ENCODE measurements at regions not wholly inside any gene's neighbourhood (a gene's known extent, or its start where the extent isn't known, plus 50 kb on each side); places are given as distances from the start of the nearest gene placed in this dataset.

DNA sequence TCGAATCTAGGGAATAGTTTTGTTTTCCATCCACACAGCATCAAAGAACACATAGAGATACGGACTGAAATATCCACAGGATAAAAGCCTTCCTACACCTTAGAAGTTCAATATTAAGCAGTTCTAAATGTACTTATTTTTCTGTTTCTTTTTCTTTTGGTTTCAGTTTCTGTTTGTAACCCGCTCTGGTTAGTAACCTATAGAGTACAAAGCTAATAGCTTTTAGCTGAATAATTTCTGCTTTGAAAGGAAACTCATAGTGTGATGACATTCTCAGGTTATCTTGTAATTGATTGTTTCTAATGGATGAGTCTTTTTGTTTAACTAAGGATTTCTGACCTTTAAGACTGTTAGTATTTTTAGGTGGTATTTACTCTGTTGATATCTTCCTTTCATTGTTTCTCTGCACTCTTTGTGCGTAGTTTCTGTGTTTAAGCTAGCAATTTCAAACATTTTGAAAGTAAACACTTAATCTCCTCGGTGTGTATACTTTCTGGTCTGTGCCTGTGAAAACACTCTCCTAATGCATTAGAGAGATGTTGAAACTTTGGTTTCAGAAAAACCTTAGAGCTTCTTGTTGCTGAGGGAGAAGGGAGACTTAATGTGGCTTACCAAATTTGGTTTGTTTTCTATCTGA is 385.5 kb downstream of the HDGFL1 start:
- H3K9me3 ChIP-seq, result no peaks in the 10 kb centered on the region
- H3K4me1 ChIP-seq, result peaks cover 11% of the 10 kb centered on the region
- WGBS, result 52% methylated on average over 5 of the region's 5 CpGs
- no peaks in the 10 kb centered on the region for H3K36me3 ChIP-seq
- DNase-seq (ENCODE audit: low spot score in 2 of 2), result no peak
- TF ChIP-seq POLR2AphosphoS5 (IDR thresholded peaks at IDR 0.05) (no peak), POLR2A (IDR thresholded peaks at IDR 0.05) (no peak), EP300 (IDR thresholded peaks at IDR 0.05) (no peak), CTCF (IDR thresholded peaks at IDR 0.05) (no peak)
- no peaks in the 10 kb centered on the region for H3K27me3 ChIP-seq
- no peak overlapping the region for H3K4me3 ChIP-seq
- no peak overlapping the region for H3K27ac ChIP-seq

- TF ChIP-seq CTCF (IDR thresholded peaks at IDR 0.05) (no peak), POLR2A (IDR thresholded peaks at IDR 0.05) (no peak), POLR2AphosphoS5 (IDR thresholded peaks at IDR 0.05) (no peak), EP300 (IDR thresholded peaks at IDR 0.05) (no peak)
- H3K27ac ChIP-seq, result no peak overlapping the region
- DNase-seq (ENCODE audit: low spot score in 2 of 2), result no peak
Observed at GRCh38 chr6:22956029-22956681, 386.8 kb downstream of the HDGFL1 start.

DNA sequence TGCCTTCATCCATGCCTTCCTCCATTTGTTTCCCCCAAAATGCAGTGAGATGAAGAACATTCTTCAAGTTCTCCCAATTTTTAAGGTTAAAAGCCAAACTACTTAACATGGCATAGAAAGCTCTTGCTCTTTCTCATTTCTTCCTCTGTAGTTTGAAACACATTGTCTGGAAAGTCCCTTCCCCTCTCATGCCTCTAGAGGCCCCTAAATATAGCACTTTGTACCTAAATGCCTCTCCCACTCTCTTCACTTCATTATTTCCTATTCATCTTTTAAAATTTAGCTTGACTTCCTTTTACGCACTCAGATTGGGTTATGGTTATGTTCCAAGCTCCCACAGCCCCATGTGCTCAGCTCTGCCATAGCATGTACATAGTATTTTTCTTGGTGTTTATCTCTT is 389.3 kb downstream of the HDGFL1 start:
- no peak for TF ChIP-seq POLR2AphosphoS5 (IDR thresholded peaks at IDR 0.05)
- 92% methylated on average over 1 of the region's 1 CpG for WGBS
- DNase-seq (ENCODE audit: low spot score in 2 of 2), result no peak
- no peaks in the 10 kb centered on the region for H3K36me3 ChIP-seq
- H3K9me3 ChIP-seq, result no peaks in the 10 kb centered on the region
- no peaks in the 10 kb centered on the region for H3K27me3 ChIP-seq
- H3K4me1 ChIP-seq, result peaks cover 11% of the 10 kb centered on the region
- H3K27ac ChIP-seq, result no peak overlapping the region
- no peak overlapping the region for H3K4me3 ChIP-seq

More at GRCh38 chr6:22956029-22956681, 386.8 kb downstream of the HDGFL1 start:
- H3K9me3 ChIP-seq, result no peaks in the 10 kb centered on the region
- H3K36me3 ChIP-seq, result no peaks in the 10 kb centered on the region
- WGBS, result 37% methylated on average over 6 of the region's 6 CpGs
- H3K4me3 ChIP-seq, result no peak overlapping the region
- H3K27me3 ChIP-seq, result no peaks in the 10 kb centered on the region
- peaks cover 11% of the 10 kb centered on the region for H3K4me1 ChIP-seq

GRCh38 chr6:22959571-22959970 is 390.2 kb downstream of the HDGFL1 start:
- Histone ChIP-seq H3K4me1 (peaks cover 11% of the 10 kb centered on the region), H3K27ac (no peak overlapping the region), H3K36me3 (no peaks in the 10 kb centered on the region), H3K27me3 (no peaks in the 10 kb centered on the region), H3K9me3 (no peaks in the 10 kb centered on the region), H3K4me3 (no peak overlapping the region)
- DNase-seq (ENCODE audit: low spot score in 2 of 2), result no peak
- 43% methylated on average over 2 of the region's 2 CpGs for WGBS
- TF ChIP-seq POLR2AphosphoS5 (IDR thresholded peaks at IDR 0.05) (no peak), EP300 (IDR thresholded peaks at IDR 0.05) (no peak), CTCF (IDR thresholded peaks at IDR 0.05) (no peak), POLR2A (IDR thresholded peaks at IDR 0.05) (no peak)

GRCh38 chr6:22964334-22964733 is 395.0 kb downstream of the HDGFL1 start:
- Histone ChIP-seq H3K9me3 (no peaks in the 10 kb centered on the region), H3K4me1 (no peaks in the 10 kb centered on the region), H3K4me3 (no peak overlapping the region), H3K27me3 (no peaks in the 10 kb centered on the region), H3K27ac (no peak overlapping the region), H3K36me3 (no peaks in the 10 kb centered on the region)
- TF ChIP-seq POLR2A (IDR thresholded peaks at IDR 0.05) (no peak), CTCF (IDR thresholded peaks at IDR 0.05) (no peak)
- DNase-seq (ENCODE audit: low spot score in 2 of 2), result no peak
- 84% methylated on average over 2 of the region's 2 CpGs for WGBS
